Adrenal gland (tissue), 5 donors: ENCODE measurements at regions not wholly inside any gene's neighbourhood (a gene's known extent, or its start where the extent isn't known, plus 50 kb on each side); places are given as distances from the start of the nearest gene placed in this dataset.

Experiments
- POLR2A ChIP-seq, 2 donors: fragments of 450-650 bp; IDR thresholded peaks; one replicate each; pipeline ENCODE4 v1.6.1; 2017; ENCODE audit warnings: antibody characterized with exemption in 2 of 2, mild to moderate bottlenecking in 2 of 2, moderate library complexity in 1 of 2
- TF ChIP-seq, protein P1 (sequence below), 6 experiments: fragments of 450-650 bp in 4 of 6; fragments of 200-600 bp in 2 of 6; sonication (generic) in 1 of 6; IDR thresholded peaks; 1 replicate in 5 of 6; 2 replicates in 1 of 6; pipeline versions ENCODE4 v1.5.1 to v1.8.0; 2016 to 2021; ENCODE audit warnings: antibody characterized with exemption in 6 of 6, mild to moderate bottlenecking in 2 of 6, moderate library complexity in 1 of 6
- donor health status: DM: no; HTN: no; CAD: no.

- TF ChIP-seq, protein P1, sequence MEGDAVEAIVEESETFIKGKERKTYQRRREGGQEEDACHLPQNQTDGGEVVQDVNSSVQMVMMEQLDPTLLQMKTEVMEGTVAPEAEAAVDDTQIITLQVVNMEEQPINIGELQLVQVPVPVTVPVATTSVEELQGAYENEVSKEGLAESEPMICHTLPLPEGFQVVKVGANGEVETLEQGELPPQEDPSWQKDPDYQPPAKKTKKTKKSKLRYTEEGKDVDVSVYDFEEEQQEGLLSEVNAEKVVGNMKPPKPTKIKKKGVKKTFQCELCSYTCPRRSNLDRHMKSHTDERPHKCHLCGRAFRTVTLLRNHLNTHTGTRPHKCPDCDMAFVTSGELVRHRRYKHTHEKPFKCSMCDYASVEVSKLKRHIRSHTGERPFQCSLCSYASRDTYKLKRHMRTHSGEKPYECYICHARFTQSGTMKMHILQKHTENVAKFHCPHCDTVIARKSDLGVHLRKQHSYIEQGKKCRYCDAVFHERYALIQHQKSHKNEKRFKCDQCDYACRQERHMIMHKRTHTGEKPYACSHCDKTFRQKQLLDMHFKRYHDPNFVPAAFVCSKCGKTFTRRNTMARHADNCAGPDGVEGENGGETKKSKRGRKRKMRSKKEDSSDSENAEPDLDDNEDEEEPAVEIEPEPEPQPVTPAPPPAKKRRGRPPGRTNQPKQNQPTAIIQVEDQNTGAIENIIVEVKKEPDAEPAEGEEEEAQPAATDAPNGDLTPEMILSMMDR (IDR thresholded peaks at IDR 0.05), result no peak
- no peak for TF ChIP-seq POLR2A (IDR thresholded peaks at IDR 0.05)
These were observed 87.0 kb downstream of the FOXB1 start for GRCh38 chr15:60091157-60091556.
